Activated naive CD4-positive, alpha-beta T cell treated with anti-CD3 and anti-CD28 coated beads, Interleukin-2, amount 10 ng/mL, durations not matched to agents 7 days and 5 days (primary cell): ENCODE measurements at regions not wholly inside any gene's neighbourhood (a gene's known extent, or its start where the extent isn't known, plus 50 kb on each side); places are given as distances from the start of the nearest gene placed in this dataset.

ENCODE experiments used
- CTCF ChIA-PET: fragments of 350-600 bp; sonication (Branson Sonifier 250); formaldehyde crosslinking; loops from one replicate; lab custom pipeline; 2021; ENCODE audit warnings: antibody characterized with exemption; lab: Charles Lee
- DNase-seq: peaks from one replicate; pipeline ENCODE4 v3.0.0-alpha.2; 2020
- H3K27ac Mint-ChIP-seq: one replicate; pipeline ENCODE4 v1.8.0; 2021; ENCODE audit warnings: mild to moderate bottlenecking, moderate library complexity, mixed read lengths
- H3K27me3 Mint-ChIP-seq: one replicate; pipeline ENCODE4 v1.8.0; 2021; ENCODE audit warnings: mild to moderate bottlenecking, mixed read lengths
- H3K36me3 Mint-ChIP-seq: one replicate; pipeline ENCODE4 v1.8.0; 2021; ENCODE audit warnings: mixed read lengths
- H3K4me1 Mint-ChIP-seq: one replicate; pipeline ENCODE4 v1.8.0; 2021; ENCODE audit warnings: mixed read lengths
- H3K4me3 Mint-ChIP-seq: one replicate; pipeline ENCODE4 v1.8.0; 2021; ENCODE audit warnings: mild to moderate bottlenecking, moderate library complexity, mixed read lengths
- H3K9me3 Mint-ChIP-seq: one replicate; pipeline ENCODE4 v1.8.0; 2021; ENCODE audit warnings: mixed read lengths

- Mint-ChIP-seq H3K9me3 (peaks cover 10% of the 10 kb centered on the region), H3K27ac (no peak overlapping the region), H3K4me1 (no peaks in the 10 kb centered on the region), H3K36me3 (no peaks in the 10 kb centered on the region), H3K4me3 (no peak overlapping the region), H3K27me3 (no peaks in the 10 kb centered on the region)
- CTCF ChIA-PET = no interaction called here
- no peak for DNase-seq
These were observed 410.3 kb upstream of the ZWINT start for GRCh38 chr10:56771343-56771742.

- CTCF ChIA-PET = no interaction called here
- Mint-ChIP-seq H3K4me3 (no peak overlapping the region), H3K36me3 (no peaks in the 10 kb centered on the region), H3K27ac (no peak overlapping the region), H3K9me3 (peaks cover 2% of the 10 kb centered on the region), H3K4me1 (no peaks in the 10 kb centered on the region), H3K27me3 (no peaks in the 10 kb centered on the region)
- no peak for DNase-seq
These were observed 402.0 kb upstream of the ZWINT start for GRCh38 chr10:56763090-56763489.

- Mint-ChIP-seq H3K36me3 (no peaks in the 10 kb centered on the region), H3K27me3 (no peaks in the 10 kb centered on the region), H3K4me1 (no peaks in the 10 kb centered on the region), H3K4me3 (no peak overlapping the region), H3K27ac (no peak overlapping the region), H3K9me3 (peaks cover 5% of the 10 kb centered on the region)
- DNase-seq = no peak
- CTCF ChIA-PET = no interaction called here
These were observed 384.4 kb upstream of the ZWINT start for GRCh38 chr10:56745490-56745889.

- CTCF ChIA-PET = no interaction called here
- no peak overlapping the region for H3K27ac Mint-ChIP-seq
These were observed 367.3 kb upstream of the ZWINT start for GRCh38 chr10:56728349-56728748.

GRCh38 chr10:56722912-56723311 is 361.9 kb upstream of the ZWINT start:
- DNase-seq = no peak
- no peaks in the 10 kb centered on the region for H3K4me1 Mint-ChIP-seq
- H3K9me3 Mint-ChIP-seq = peaks cover 8% of the 10 kb centered on the region
- no peaks in the 10 kb centered on the region for H3K27me3 Mint-ChIP-seq
- H3K36me3 Mint-ChIP-seq = no peaks in the 10 kb centered on the region
- no peak overlapping the region for H3K4me3 Mint-ChIP-seq
- no peak overlapping the region for H3K27ac Mint-ChIP-seq
- CTCF ChIA-PET = no interaction called here

More at GRCh38 chr10:56728349-56728748, 367.3 kb upstream of the ZWINT start:
- Mint-ChIP-seq H3K9me3 (peaks cover 21% of the 10 kb centered on the region), H3K4me1 (no peaks in the 10 kb centered on the region), H3K4me3 (no peak overlapping the region), H3K27me3 (no peaks in the 10 kb centered on the region), H3K36me3 (no peaks in the 10 kb centered on the region)
- DNase-seq = no peak

- Mint-ChIP-seq H3K27ac (no peak overlapping the region), H3K4me1 (no peaks in the 10 kb centered on the region), H3K9me3 (peaks cover 6% of the 10 kb centered on the region), H3K36me3 (no peaks in the 10 kb centered on the region), H3K4me3 (no peak overlapping the region), H3K27me3 (no peaks in the 10 kb centered on the region)
- CTCF ChIA-PET = no interaction called here
- no peak for DNase-seq
These were observed 354.2 kb upstream of the ZWINT start for GRCh38 chr10:56715262-56715661.

- CTCF ChIA-PET = no interaction called here
- H3K9me3 Mint-ChIP-seq = peaks cover 3% of the 10 kb centered on the region
- H3K4me3 Mint-ChIP-seq = no peak overlapping the region
- DNase-seq = no peak
- H3K27me3 Mint-ChIP-seq = no peaks in the 10 kb centered on the region
- no peaks in the 10 kb centered on the region for H3K4me1 Mint-ChIP-seq
- no peaks in the 10 kb centered on the region for H3K36me3 Mint-ChIP-seq
- no peak overlapping the region for H3K27ac Mint-ChIP-seq
These were observed 337.4 kb upstream of the ZWINT start for GRCh38 chr10:56698506-56698905.

- Mint-ChIP-seq H3K36me3 (no peaks in the 10 kb centered on the region), H3K9me3 (peaks cover 5% of the 10 kb centered on the region), H3K27ac (no peak overlapping the region), H3K27me3 (no peaks in the 10 kb centered on the region), H3K4me1 (no peaks in the 10 kb centered on the region), H3K4me3 (no peak overlapping the region)
- DNase-seq = no peak
- CTCF ChIA-PET = no interaction called here
These were observed 318.5 kb upstream of the ZWINT start for GRCh38 chr10:56679578-56679977.

- Mint-ChIP-seq H3K4me3 (no peak overlapping the region), H3K27ac (no peak overlapping the region), H3K9me3 (peaks cover 3% of the 10 kb centered on the region), H3K27me3 (no peaks in the 10 kb centered on the region), H3K4me1 (no peaks in the 10 kb centered on the region), H3K36me3 (no peaks in the 10 kb centered on the region)
- no peak for DNase-seq
- CTCF ChIA-PET = no interaction called here
These were observed 301.8 kb upstream of the ZWINT start for GRCh38 chr10:56662765-56663447.

GRCh38 chr10:56653289-56653688 is 292.2 kb upstream of the ZWINT start:
- CTCF ChIA-PET = no interaction called here

GRCh38 chr10:56646329-56647111 is 285.5 kb upstream of the ZWINT start:
- CTCF ChIA-PET = no interaction called here
- Mint-ChIP-seq H3K36me3 (no peaks in the 10 kb centered on the region), H3K27ac (no peak overlapping the region), H3K27me3 (no peaks in the 10 kb centered on the region), H3K9me3 (peaks cover 8% of the 10 kb centered on the region), H3K4me3 (no peak overlapping the region), H3K4me1 (no peaks in the 10 kb centered on the region)
- DNase-seq = no peak

More at GRCh38 chr10:56653289-56653688, 292.2 kb upstream of the ZWINT start:
- Mint-ChIP-seq H3K27ac (no peak overlapping the region), H3K36me3 (no peaks in the 10 kb centered on the region), H3K4me1 (no peaks in the 10 kb centered on the region), H3K27me3 (no peaks in the 10 kb centered on the region), H3K9me3 (peaks cover 3% of the 10 kb centered on the region), H3K4me3 (no peak overlapping the region)
- no peak for DNase-seq

GRCh38 chr10:56633876-56634452 is 272.9 kb upstream of the ZWINT start:
- DNase-seq = no peak
- Mint-ChIP-seq H3K4me3 (no peak overlapping the region), H3K4me1 (no peaks in the 10 kb centered on the region), H3K9me3 (peaks cover 12% of the 10 kb centered on the region), H3K27me3 (no peaks in the 10 kb centered on the region), H3K36me3 (no peaks in the 10 kb centered on the region), H3K27ac (no peak overlapping the region)
- CTCF ChIA-PET = no interaction called here

- Mint-ChIP-seq H3K4me1 (no peaks in the 10 kb centered on the region), H3K4me3 (no peak overlapping the region), H3K36me3 (no peaks in the 10 kb centered on the region), H3K27me3 (no peaks in the 10 kb centered on the region), H3K27ac (no peak overlapping the region), H3K9me3 (peaks cover 10% of the 10 kb centered on the region)
- CTCF ChIA-PET = no interaction called here
- DNase-seq = no peak
These were observed 271.5 kb upstream of the ZWINT start for GRCh38 chr10:56632537-56632936.

- DNase-seq = no peak
- H3K36me3 Mint-ChIP-seq = no peaks in the 10 kb centered on the region
- H3K27ac Mint-ChIP-seq = no peak overlapping the region
- H3K4me1 Mint-ChIP-seq = peaks cover 4% of the 10 kb centered on the region
- CTCF ChIA-PET = no interaction called here
- no peaks in the 10 kb centered on the region for H3K27me3 Mint-ChIP-seq
- H3K4me3 Mint-ChIP-seq = no peak overlapping the region
- H3K9me3 Mint-ChIP-seq = peaks cover 9% of the 10 kb centered on the region
These were observed 263.0 kb upstream of the ZWINT start for GRCh38 chr10:56624082-56624481.

- no peak overlapping the region for H3K27ac Mint-ChIP-seq
- H3K9me3 Mint-ChIP-seq = peaks cover 9% of the 10 kb centered on the region
- CTCF ChIA-PET = no interaction called here
- H3K36me3 Mint-ChIP-seq = no peaks in the 10 kb centered on the region
- DNase-seq = no peak
- H3K4me1 Mint-ChIP-seq = peaks cover 4% of the 10 kb centered on the region
- H3K27me3 Mint-ChIP-seq = no peaks in the 10 kb centered on the region
- H3K4me3 Mint-ChIP-seq = no peak overlapping the region
These were observed 262.0 kb upstream of the ZWINT start for GRCh38 chr10:56623064-56623463.
